Sigmoid colon (tissue), 6 donors: ENCODE measurements at regions not wholly inside any gene's neighbourhood (a gene's known extent, or its start where the extent isn't known, plus 50 kb on each side); places are given as distances from the start of the nearest gene placed in this dataset.

Experiments used
- DNase-seq: peaks from one replicate; pipeline ENCODE4 v3.0.0-alpha.2; 2019
- H3K27ac ChIP-seq, 4 donors: fragments of 200-600 bp; sonication (generic); one replicate each; pipeline ENCODE4 v1.5.1; 2016 to 2019; ENCODE audit warnings: mild to moderate bottlenecking in 1 of 4
- H3K27me3 ChIP-seq, 3 donors: fragments of 200-600 bp; sonication (generic); one replicate each; pipeline ENCODE4 v1.5.1; 2019; ENCODE audit warnings: mild to moderate bottlenecking in 1 of 3
- H3K36me3 ChIP-seq, 4 donors: fragments of 200-600 bp; sonication (generic); one replicate each; pipeline ENCODE4 v1.5.1; 2016 to 2019
- H3K4me1 ChIP-seq, 4 donors: fragments of 200-600 bp; sonication (generic); one replicate each; pipeline ENCODE4 v1.5.1; 2017 to 2019
- H3K4me3 ChIP-seq, 4 donors: fragments of 200-600 bp; sonication (generic); one replicate each; pipeline ENCODE4 v1.5.1; 2017 to 2019; ENCODE audit warnings: mild to moderate bottlenecking in 2 of 4, moderate library complexity in 1 of 4
- H3K9me3 ChIP-seq, 4 donors: fragments of 200-600 bp in 3 of 4; sonication (generic) in 3 of 4; one replicate each; pipeline versions ENCODE4 v1.5.1 to v1.6.1; 2013 to 2019
- EP300 ChIP-seq, 4 donors: sonication (generic); formaldehyde crosslinking; IDR thresholded peaks; one replicate each; pipeline ENCODE4 v1.6.1; 2017; ENCODE audit warnings: antibody characterized with exemption in 4 of 4
- POLR2A ChIP-seq, 2 donors: fragments of 450-650 bp; IDR thresholded peaks; one replicate each; pipeline ENCODE4 v1.6.1; 2016; ENCODE audit warnings: antibody characterized with exemption in 2 of 2, mild to moderate bottlenecking in 2 of 2, moderate library complexity in 2 of 2
- POLR2AphosphoS5 ChIP-seq, 4 donors: sonication (generic); formaldehyde crosslinking; IDR thresholded peaks; one replicate each; pipeline ENCODE4 v1.6.1; 2017; ENCODE audit warnings: antibody characterized with exemption in 4 of 4
- WGBS, 2 donors: extraction: QIAGEN DNeasy Blood & Tissue Kit; methylation state at CpG; one replicate each; pipeline ENCODE4 v1.1.7; 2013; 5-methylcytosine and 5-hydroxymethylcytosine counted together
- intact Hi-C: fragments of 100-400 bp; cut with DNase I; formaldehyde crosslinking; loops from one replicate; pipeline ENCODE4 v1.15.1; 2023
- TF ChIP-seq, protein P1 (sequence below), 4 experiments: fragments of 450-650 bp in 3 of 4; fragments of 200-600 bp in 1 of 4; IDR thresholded peaks; one replicate each; pipeline ENCODE4 v1.5.1; 2016 to 2019; ENCODE audit warnings: antibody characterized with exemption in 4 of 4, mild to moderate bottlenecking in 3 of 4, moderate library complexity in 2 of 4
- donor health status: healthy with polysubstance abuse.
- donor health status: healthy.

DNA sequence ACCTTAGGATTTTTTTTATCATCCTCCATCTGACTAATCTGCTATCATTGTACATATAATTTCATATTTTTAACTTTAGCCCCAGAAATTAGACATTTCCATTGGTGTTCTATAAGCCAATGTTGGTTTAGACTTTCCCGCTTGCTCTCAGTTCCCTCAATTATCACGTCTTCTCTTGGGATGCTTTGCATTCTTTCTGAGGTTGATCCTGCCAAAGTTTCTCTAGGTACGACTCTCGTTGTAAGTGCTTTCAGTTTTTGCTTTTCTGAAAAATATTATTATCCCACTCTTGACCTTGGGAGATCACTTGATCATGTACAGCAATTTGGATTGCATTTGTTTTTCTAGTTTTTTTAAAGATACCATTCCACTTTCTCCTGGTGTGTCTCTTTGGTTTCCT, 270.2 kb downstream of the IRS2 start:
- Histone ChIP-seq H3K9me3 (no peaks in the 10 kb centered on the region), H3K27ac (no peak overlapping the region), H3K4me1 (no peaks in the 10 kb centered on the region), H3K27me3 (no peaks in the 10 kb centered on the region), H3K36me3 (no peaks in the 10 kb centered on the region), H3K4me3 (no peak overlapping the region)
- intact Hi-C loops: no loop called here
- 62 to 73% methylated on average over 4 of the region's 4 CpGs for WGBS, 2 donors
- TF ChIP-seq, protein P1, sequence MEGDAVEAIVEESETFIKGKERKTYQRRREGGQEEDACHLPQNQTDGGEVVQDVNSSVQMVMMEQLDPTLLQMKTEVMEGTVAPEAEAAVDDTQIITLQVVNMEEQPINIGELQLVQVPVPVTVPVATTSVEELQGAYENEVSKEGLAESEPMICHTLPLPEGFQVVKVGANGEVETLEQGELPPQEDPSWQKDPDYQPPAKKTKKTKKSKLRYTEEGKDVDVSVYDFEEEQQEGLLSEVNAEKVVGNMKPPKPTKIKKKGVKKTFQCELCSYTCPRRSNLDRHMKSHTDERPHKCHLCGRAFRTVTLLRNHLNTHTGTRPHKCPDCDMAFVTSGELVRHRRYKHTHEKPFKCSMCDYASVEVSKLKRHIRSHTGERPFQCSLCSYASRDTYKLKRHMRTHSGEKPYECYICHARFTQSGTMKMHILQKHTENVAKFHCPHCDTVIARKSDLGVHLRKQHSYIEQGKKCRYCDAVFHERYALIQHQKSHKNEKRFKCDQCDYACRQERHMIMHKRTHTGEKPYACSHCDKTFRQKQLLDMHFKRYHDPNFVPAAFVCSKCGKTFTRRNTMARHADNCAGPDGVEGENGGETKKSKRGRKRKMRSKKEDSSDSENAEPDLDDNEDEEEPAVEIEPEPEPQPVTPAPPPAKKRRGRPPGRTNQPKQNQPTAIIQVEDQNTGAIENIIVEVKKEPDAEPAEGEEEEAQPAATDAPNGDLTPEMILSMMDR (IDR thresholded peaks at IDR 0.05): no peak
- TF ChIP-seq EP300 (IDR thresholded peaks at IDR 0.05) (no peak), POLR2A (IDR thresholded peaks at IDR 0.05) (no peak), POLR2AphosphoS5 (IDR thresholded peaks at IDR 0.05) (no peak)
- DNase-seq: no peak

DNA sequence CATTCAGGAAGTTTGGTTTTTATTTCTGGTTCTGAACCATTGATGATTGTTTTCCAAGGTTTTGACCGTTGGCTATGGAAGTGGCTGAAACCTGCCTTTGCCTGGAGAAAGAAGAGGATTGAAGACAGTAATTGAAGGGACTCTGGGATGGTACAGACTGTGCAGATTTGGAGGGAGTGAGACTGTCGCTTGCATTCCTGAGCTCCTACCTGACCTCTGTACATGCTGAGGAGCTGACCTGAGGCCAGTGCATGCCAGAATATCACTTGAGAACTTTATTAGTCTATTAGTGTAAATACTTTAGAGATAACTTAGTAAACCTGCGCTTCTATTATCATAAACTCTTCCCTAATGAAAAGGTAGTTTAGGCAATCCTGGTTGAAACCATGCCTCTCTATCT, 276.4 kb downstream of the IRS2 start:
- Histone ChIP-seq H3K4me1 (no peaks in the 10 kb centered on the region), H3K27ac (no peak overlapping the region), H3K27me3 (no peaks in the 10 kb centered on the region), H3K4me3 (no peak overlapping the region), H3K36me3 (no peaks in the 10 kb centered on the region), H3K9me3 (no peaks in the 10 kb centered on the region)
- intact Hi-C loops: no loop called here
- DNase-seq: no peak
- TF ChIP-seq EP300 (IDR thresholded peaks at IDR 0.05) (no peak), POLR2A (IDR thresholded peaks at IDR 0.05) (no peak)
- TF ChIP-seq, protein P1 (IDR thresholded peaks at IDR 0.05): no peak
- WGBS, 2 donors: 72 to 85% methylated on average over 3 of the region's 3 CpGs

DNA sequence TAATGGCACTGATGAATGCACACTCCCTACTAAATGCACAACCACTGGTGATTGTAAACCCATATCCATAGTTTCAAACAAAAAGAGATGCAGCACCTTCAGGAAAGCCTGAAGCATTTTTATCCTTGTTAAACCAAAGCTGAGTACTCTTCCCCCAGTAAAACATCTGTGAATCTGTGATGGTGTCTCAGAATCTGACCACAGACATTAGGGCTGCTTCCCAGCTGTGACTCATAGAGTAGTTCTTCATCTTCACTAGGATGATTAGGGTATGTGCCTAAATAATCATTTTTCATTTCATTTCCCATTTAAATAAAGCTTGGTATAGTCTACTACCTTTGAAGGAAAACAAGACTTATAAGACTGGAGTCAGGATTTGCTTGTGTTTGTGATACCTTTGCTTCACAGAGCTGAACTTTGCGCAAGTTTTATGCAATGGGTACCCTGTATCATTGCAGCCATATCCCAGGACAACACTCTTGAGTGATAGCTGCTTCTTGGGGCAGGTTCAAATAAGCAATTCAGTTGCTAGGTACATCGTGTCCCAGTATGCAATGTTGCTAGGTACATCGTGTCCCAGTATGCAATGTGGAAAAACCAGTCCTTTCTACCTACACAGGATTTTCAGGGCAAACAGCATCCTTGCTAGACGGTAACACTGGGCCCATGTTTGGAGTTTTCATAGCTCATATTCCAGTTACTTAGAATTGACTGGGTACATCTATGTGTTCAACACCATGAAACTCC, 277.1 kb downstream of the IRS2 start:
- no peak for DNase-seq
- TF ChIP-seq, protein P1 (IDR thresholded peaks at IDR 0.05): no peak
- TF ChIP-seq EP300 (IDR thresholded peaks at IDR 0.05) (no peak), POLR2AphosphoS5 (IDR thresholded peaks at IDR 0.05) (no peak), POLR2A (IDR thresholded peaks at IDR 0.05) (no peak)
- Histone ChIP-seq H3K4me1 (no peaks in the 10 kb centered on the region), H3K27ac (no peak overlapping the region), H3K4me3 (no peak overlapping the region), H3K27me3 (no peaks in the 10 kb centered on the region), H3K9me3 (no peaks in the 10 kb centered on the region), H3K36me3 (no peaks in the 10 kb centered on the region)
- 76 to 88% methylated on average over 4 of the region's 4 CpGs for WGBS, 2 donors
- intact Hi-C loops: no loop called here

DNA sequence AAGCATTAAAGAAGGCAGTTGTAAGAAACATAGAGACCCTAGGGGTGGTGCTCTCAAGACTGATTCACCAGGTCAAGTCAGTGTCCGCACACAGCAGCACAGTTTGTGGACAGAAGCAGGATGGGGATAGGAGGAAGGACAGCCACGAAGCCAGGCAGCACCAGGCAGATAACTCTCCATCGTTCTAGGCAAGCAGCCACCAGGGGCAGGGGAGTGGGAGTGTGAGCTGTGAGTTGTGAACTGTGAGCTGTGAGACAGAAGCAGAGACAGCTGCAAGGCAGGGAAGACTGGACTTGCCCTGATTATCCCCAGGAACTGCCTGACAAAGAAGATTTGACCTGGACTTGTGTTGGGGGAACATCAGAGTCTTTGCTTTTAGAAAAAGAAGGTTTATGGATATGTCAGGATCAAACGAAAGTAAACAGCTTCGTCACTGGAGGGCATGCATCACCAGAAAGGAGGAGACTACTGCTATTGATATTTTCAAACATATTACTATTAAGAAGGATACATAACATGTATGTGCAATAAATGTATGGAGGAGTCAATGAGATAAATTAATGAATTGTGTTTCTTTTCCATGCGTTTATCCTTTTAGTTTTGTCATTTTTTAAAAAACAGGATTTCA, 286.1 kb downstream of the IRS2 start:
- Histone ChIP-seq H3K27me3 (no peaks in the 10 kb centered on the region), H3K9me3 (no peaks in the 10 kb centered on the region), H3K36me3 (no peaks in the 10 kb centered on the region), H3K4me1 (no peaks in the 10 kb centered on the region), H3K27ac (no peak overlapping the region), H3K4me3 (no peak overlapping the region)
- 52 to 60% methylated on average over 6 of the region's 6 CpGs for WGBS, 2 donors
- no peak for DNase-seq
- intact Hi-C loops: no loop called here
- TF ChIP-seq POLR2A (IDR thresholded peaks at IDR 0.05): no peak
- TF ChIP-seq, protein P1 (IDR thresholded peaks at IDR 0.05): no peak
- no peak for TF ChIP-seq EP300 (IDR thresholded peaks at IDR 0.05)
- TF ChIP-seq POLR2AphosphoS5 (IDR thresholded peaks at IDR 0.05): no peak
